HG02763 (cell line): ENCODE measurements at regions not wholly inside any gene's neighbourhood (a gene's known extent, or its start where the extent isn't known, plus 50 kb on each side); places are given as distances from the start of the nearest gene placed in this dataset.

Experiments
- ATAC-seq: cut with Tn5 transposase; IDR thresholded peaks from one replicate; pipeline ENCODE4 v1.9.1; 2021; ENCODE audit warnings: mild to moderate bottlenecking, moderate library complexity; ENCODE audit not compliant: unreplicated experiment

GRCh38 chr20:7606941-7607340 is 333.3 kb downstream of the HAO1 start:
- ATAC-seq: no peak

DNA sequence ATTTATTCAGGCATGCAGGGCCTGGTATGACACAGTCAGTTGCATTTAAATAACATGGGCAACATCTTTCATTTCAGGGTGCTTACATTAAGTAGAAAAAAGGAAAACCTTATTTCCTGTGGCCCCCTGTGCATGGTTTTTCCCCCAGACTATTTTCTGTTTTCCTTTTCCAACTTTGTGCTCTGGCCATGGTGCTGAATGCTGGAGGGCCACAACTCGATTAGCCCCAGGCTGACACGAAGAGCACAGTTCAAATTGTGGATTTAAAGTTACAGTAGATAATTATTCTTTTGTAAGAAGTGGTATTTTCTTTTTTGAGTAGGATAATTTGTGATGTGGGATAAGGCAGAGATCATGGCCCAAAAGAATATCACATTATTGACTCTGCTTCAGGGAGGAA is 332.0 kb downstream of the HAO1 start:
- no peak for ATAC-seq

- ATAC-seq: no peak
Observed at GRCh38 chr20:7609251-7609650, 331.0 kb downstream of the HAO1 start.

DNA sequence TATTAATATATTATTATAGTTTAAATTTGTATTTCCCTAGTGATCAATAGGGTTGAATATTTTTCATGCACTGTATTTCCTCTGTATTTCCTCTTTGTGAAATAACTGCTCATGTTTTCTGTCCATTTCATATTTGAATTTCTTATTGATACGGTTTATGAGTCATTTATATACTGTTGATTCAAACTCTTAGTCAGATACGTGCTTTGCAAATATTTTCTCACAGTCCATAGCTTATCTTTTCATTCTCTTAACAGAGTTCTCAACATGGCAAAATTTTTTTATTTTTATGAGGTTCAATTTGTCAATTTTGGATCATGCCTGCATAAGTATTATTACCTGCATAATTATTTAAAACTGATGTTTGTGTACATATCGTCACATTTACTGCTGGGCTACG is 329.6 kb downstream of the HAO1 start:
- ATAC-seq: no peak

GRCh38 chr20:7617797-7618196 is 322.5 kb downstream of the HAO1 start:
- ATAC-seq: no peak

- no peak for ATAC-seq
Observed at GRCh38 chr20:7622399-7622961, 317.8 kb downstream of the HAO1 start.

DNA sequence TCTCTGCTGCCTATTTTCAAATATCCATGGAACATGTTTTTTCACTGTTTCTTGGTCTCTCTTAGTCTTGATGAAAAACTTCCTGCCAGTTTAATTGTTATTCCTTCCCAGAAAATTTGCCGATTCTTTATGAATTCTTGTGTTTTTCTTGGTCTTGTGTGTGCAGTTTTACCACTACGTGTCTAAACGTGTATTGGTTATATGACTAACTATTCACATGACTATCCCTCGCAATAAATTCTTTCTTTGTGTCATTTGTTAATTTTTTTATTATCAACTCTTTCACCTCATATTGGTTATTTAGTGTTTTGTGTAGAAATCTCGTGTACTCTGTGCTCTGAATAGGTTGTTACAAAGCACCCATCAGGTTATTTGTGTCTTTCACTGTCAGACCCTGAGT is 315.4 kb downstream of the HAO1 start:
- no peak for ATAC-seq

GRCh38 chr20:7627734-7628663 is 312.3 kb downstream of the HAO1 start:
- no peak for ATAC-seq

GRCh38 chr20:7629880-7630279 is 310.4 kb downstream of the HAO1 start:
- ATAC-seq: no peak

- no peak for ATAC-seq
Observed at GRCh38 chr20:7637184-7637583, 303.1 kb downstream of the HAO1 start.

DNA sequence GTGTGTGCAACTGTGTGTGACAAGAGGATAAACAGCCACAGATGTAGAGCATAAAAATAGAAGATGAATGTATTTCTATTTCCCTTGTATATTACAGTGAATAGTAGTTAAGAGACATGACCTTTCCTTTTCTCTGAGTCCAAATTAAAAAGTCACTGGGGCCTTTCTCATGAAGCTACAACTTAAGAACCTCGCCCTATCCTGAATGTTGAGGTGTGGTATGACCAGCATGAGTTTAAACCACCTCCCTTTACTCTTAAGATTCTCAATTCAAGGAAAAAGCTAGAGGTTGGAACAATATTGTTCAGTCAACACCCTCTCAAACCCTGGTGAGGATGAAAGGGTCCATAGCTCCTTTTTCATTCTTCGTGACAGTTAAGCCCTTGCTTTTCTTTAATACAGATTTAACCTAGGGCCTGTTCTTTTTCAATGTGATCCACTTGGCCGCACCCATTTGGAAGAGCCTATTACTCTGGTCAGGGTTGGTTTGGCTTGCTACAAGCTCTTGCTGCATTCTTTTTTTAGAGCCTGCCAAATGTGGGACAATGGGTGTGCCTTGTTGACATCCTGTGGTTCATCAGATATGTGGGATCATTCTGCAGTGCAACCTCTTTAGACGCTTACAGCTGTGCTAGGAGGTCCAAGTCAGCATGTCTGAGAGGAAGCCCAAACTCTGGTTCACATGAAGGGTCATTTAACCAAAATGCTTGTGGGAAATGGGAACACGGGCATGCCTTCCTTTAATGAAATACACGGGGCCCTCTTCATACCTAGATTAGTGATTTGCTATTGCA is 290.0 kb downstream of the HAO1 start:
- ATAC-seq: no peak

DNA sequence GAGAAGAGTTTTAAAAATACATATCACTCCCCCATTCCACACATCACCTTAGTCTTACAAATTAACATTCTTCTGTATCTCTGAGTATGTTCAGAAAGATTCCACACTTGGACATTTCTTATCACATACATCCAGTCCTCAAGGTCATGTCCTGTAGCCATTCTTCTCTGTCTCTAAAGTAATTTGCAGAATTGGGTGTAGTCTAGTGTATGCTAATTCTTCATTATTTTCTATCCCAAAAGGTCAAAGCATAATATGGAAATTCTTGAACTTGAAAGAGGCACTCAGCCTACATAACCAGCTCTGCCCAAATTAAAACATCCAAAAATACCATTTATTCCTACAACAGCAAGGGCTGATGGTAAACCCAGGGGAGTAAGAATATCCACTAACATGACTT is 286.0 kb downstream of the HAO1 start:
- no peak for ATAC-seq

DNA sequence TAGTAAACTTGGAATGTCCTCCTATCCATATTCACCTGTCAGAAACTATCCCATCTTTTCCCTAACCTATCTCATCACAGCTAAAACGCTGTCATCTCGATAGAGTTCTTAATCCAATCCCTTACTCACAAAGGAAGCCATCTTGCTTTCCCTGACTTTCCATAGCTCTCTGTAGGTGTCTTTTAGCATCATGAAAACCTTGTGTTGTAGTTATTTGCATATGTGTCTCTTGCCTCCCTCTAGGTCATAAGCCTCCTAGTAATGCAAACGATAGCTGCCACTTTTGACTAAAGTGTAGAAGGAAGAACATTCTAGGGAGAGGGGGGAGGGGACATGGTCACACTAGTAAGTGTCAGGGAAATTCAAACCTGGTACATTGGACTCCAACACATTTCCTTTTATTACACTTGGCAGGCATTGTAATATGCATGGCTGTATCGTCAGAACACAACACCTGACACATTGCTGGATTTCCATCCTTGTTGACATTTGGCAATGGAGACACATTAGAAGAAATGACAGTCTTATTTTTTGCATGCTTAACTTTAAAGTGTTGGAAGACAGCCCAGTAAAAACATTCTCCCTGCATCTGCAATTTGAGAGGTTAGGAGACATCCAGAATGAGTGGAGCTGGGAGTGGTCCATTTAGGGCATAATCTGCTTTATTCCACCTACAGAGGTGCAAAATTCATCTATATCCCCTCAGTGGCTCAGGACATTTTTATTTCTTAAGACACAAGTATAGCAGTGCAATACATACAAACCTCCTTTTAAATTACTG is 283.4 kb downstream of the HAO1 start:
- ATAC-seq: no peak

DNA sequence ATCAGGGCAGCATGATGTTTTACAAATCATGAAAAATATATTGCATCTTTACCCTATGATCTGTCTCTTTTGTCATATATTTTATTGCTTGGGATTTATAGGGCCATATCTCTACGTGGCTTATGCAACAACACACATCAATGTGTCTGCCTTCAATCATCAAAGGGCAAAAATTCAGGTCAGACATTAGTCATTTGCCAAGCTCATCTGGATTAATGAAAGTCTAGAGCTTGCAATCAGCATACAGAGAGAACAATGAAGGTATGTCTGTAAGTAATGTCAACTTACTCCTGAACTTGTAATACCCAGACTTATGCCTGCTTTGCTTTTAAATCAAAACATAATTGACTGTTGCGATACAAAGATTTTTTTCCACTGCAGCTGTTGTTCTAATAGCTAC is 282.7 kb downstream of the HAO1 start:
- no peak for ATAC-seq

DNA sequence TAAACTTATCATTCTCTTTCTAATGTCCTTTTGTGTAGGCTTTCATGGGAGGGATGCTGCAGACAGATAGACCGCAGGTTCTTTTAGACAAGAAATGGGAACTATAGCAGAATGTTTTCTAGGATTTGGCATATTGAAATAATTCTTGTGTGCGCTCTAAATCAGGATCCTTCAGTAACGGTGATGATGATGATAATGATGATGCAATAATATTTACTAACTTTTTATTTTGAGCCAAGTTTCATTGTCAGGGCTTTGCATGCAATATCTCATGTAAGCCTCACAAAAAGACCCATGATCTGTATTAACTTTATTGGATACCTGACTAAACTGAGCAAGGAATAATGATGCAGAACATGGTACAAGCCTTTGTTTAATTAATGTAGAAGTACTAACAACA is 280.1 kb downstream of the HAO1 start:
- ATAC-seq: no peak

- ATAC-seq: no peak
Observed at GRCh38 chr20:7665376-7665775, 274.9 kb downstream of the HAO1 start.

DNA sequence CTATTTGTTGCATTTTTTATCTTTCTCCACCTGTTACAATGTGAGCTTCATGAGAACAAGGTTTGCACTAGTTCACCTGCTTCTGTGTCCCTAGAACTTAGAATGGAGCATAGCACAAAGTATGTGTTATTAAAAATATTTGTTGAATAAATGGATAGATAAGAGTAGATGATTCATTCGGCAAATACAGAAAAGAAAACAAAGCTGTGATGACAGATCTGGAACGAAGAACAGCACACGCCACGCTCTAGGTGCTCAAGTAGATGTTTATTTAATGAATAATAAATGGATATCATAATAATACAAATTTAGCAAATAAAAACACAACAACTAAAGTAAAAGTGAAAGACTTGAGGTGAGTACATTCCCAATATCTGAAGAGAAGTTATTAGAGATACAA is 273.1 kb downstream of the HAO1 start:
- ATAC-seq: no peak

DNA sequence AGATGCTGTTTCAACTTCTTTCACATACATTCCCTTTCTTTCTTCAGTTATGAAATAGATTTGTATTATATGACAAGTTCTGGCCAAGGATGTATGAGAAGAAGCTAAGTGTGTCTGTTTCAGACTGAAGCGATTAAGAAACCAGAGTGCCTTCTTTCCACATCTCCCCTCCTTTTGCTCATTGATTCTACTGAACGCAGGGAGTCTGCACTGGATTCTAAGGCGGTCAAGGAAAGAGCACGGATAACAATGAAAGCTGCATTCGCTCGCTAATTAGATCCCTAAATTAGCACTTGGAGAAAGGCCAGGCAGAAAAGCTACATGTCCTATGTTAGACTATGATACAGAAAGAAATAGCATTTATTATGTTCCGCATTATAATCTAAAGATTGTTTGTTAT is 267.7 kb downstream of the HAO1 start:
- ATAC-seq: no peak

DNA sequence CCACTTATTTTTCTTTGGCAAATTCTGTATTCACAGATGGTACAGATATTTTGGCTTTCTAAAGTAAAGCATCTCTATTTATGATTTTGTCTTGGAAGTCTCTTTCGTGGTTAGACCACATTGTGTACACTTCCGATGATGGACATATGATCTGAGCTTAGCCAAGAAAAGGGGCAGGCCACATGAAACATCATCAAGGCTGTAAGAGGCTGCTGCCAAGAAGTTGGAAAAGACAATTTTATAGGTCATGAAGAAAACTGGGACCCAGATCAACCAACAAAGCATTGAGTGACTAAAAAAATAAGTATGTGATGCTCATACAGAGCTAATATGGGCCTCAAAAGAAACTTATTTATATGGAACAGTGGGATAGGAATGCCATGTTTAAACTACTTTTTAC is 266.4 kb downstream of the HAO1 start:
- no peak for ATAC-seq

DNA sequence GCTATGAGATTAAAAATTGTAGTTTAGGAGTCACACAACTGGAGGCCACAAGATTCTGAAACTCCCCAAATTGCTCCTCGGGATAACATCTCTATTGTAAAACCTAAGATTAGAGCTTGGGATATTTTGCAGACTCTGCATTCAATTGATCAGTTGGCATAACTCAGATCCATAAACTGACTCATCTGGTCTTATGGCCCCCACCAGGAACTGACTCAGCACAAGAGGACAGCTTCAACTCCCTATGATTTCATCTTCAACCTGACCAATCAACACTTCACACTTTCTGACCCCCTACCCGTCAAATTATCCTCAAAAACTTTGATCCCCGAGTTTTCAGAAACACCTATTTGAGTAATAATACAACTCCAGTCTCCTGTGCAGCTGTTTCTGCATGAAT is 257.3 kb downstream of the HAO1 start:
- ATAC-seq: no peak

- no peak for ATAC-seq
Observed at GRCh38 chr20:7687065-7687464, 253.2 kb downstream of the HAO1 start.
